Heart left ventricle (tissue), 13 donors: ENCODE measurements at regions not wholly inside any gene's neighbourhood (a gene's known extent, or its start where the extent isn't known, plus 50 kb on each side); places are given as distances from the start of the nearest gene placed in this dataset.

ENCODE experiments used
- CTCF ChIP-seq, 12 donors: fragments of 200-600 bp; sonication (generic) in 4 of 12; IDR thresholded peaks; one replicate each; pipeline versions ENCODE4 v1.5.0 to v1.8.0; 2018 to 2022; ENCODE audit warnings: antibody characterized with exemption in 12 of 12, mild to moderate bottlenecking in 5 of 12
- POLR2A ChIP-seq, 2 donors: fragments of 450-650 bp; IDR thresholded peaks; one replicate each; pipeline ENCODE4 v1.6.1; 2017; ENCODE audit warnings: antibody characterized with exemption in 2 of 2, mild to moderate bottlenecking in 2 of 2, moderate library complexity in 2 of 2
- donor health status: ischemic (EF 13 %, LVEDD 7.1; RV severe dilation, severe dysfunction).
- donor health status: DM: no; HTN: yes; CAD: no.
- donor health status: DM: no; HTN: no; CAD: no.
- donor health status: ischemic (EF 25% LVEDD 6.9; RV normal size, moderate dysfunction).
- donor health status: ischemic (EF 25% LVEDD 5.7; RV mildly dilated, moderate dysfunction).
- donor health status: ischemic (EF 35%, LVEDD 5.7; RV mildly dilated, moderate dysfunction).
- donor health status: nonischemic (EF 11% LVEDD 7.7; RV severe dilation, severe dysfunction).
- donor health status: DM: yes; HTN: yes; CAD: no.
- donor health status: PGD.
- donor health status: ischemic (EF 29% LVEDD 5.4; RV normal size, mild dysfunction).
- donor health status: nonischemic (EF 23%, LVEDD 6.1; RV moderate dilation, normal function).

- TF ChIP-seq CTCF (IDR thresholded peaks at IDR 0.05) = no peak
- TF ChIP-seq POLR2A (IDR thresholded peaks at IDR 0.05) = no peak
Observed at GRCh38 chr3:70583682-70584081, 271.2 kb upstream of the MDFIC2 start.
